ENCODE measurements at regions not wholly inside any gene's neighbourhood (a gene's known extent, or its start where the extent isn't known, plus 50 kb on each side); places are given as distances from the start of the nearest gene placed in this dataset.
"Not testable (repeated sequence)": the region's sequence is repeated elsewhere in the genome, so short reads cannot be mapped to it uniquely, and the experiment has no call there.

DNA sequence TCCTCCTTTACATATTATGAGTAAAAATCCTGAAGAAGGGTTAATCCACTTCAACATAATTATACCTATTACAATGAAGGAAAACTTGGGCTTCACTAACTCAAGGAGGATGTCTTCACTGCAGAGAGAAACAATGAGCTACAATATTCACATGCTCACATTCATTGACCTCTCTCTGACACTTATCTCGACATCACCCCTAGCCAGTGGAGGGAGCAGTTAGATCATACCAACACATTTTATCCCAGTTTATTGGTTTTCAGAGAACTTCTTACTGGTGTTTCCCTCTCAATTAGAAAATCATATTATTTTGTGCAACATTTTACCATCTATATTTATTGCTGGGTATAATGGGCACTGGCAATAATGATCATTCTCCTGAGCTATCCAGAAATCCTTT, 646.5 kb downstream of the TENT5A start:
- no peak for DNase-seq

DNA sequence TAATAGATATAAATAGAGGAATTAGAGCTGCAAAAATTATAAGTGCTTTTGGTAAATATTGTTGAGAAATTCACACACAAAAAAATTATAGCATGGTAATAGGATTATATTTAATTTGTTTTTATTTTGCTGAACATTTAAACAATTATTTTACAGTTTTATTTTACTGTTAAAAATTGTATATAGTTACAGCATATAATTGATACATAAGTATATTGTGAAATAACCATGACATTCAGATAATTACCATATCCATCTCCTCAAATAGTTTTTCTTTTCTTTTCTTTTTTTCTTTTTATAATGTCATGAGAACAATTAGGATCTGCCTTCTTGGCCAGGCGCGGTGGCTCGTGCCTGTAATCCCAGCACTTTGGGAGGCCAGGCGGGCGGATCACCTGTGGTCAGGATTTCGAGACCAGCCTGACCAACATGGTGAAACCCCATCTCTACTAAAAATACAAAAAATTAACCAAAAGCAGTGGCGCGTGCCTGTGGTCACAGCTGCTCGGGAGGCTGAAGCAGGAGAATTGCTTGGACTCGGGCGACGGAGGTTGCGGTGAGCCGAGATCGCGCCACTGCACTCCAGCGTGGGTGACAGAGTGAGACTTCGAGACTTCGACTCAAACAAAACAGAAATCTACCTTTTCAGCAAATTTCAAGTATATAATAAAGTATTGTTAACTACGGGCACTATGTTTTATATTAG, 654.2 kb downstream of the TENT5A start:
- DNase-seq: no peak

DNA sequence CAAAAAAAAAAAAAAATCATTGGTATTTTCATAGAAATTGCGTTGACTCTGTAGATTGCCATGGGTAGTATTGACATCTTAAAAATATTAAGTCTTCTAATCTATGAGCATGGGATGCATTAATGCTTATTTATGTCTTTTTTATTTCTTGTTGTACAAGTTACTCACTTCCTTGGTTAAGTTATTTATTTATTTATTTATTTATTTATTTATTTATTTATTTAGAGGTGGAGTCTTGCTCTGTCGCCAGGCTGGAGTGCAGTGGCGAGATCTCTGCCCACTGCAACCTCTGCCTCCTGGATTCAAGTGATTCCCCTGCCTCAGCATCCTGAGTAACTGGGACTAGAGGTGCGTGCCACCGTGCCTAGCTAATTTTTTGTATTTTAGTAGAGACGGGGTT, 656.0 kb downstream of the TENT5A start:
- not testable (repeated sequence) for DNase-seq

DNA sequence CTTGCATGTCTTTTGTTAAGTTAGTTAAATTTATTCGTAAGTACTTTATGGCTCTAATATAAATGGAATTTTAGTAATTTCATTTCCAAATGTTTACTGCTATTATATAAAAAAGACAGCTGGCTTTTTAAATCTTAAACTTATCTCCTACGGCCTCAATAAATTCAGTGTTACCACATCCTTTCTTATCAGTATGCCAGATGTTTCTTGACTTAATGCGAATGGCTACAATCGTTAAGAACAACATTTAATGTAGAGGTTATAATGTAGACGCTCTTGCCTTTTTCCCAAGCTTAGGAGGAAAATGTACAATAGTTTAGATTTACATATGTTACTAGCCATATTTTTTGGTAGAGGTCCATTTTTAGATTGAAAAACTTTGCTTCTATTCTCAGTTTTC, 659.4 kb downstream of the TENT5A start:
- no peak for DNase-seq

DNA sequence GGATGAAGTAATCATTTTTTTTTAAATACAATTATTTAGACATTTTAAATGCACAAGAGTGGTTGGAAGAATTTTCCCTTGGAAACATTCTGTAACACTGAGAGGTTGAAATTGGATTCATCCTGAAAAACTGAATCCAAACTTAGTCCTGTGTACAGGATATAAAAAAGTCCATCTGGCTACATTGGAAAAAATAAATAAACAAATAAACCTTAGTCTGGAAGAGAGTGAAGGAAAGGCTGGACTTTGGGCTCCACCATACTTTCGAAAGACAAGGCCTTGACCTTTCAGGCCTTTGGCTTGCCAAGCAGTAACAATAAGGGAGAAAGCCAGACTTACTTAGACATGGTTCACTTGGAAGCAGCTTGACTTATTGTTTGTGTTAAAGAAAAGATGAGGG, 664.3 kb downstream of the TENT5A start:
- peak; percentile 24 for DNase-seq

DNA sequence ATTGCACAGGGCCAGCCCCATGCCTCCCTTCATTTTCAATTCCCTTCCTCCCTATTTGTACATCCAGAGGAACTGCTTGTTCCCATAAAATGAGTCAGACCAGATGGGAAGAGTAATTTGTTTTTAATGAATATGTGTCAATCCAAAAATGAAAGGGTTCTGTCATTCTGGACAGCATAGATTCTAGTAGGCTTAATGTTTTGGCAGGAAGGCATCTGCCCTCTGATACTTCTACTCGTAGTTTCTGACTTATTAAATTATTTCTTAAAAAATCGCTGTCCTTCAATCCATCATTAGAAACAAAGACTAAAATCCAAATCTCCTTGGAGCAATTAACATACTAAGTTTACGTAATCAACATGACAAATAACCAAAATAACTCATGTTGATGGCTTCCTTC, 665.5 kb downstream of the TENT5A start:
- DNase-seq: no peak

DNA sequence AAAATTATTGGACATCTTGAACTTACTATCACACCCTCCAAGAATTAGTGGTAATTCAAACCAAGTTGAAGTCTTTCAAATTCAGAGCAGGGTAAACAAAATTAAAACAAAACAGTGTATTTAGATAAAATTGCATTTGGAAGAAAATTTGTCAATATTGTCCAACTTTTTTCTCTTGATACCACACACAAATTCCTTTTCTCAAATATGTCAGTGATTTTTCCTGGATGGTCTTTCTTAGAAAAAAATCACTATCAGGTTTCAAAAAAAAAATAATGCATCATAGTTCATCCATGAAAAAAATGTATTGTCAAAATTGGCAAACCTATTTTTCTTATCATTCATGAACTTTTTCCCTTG, 667.1 kb downstream of the TENT5A start:
- no peak for DNase-seq

DNA sequence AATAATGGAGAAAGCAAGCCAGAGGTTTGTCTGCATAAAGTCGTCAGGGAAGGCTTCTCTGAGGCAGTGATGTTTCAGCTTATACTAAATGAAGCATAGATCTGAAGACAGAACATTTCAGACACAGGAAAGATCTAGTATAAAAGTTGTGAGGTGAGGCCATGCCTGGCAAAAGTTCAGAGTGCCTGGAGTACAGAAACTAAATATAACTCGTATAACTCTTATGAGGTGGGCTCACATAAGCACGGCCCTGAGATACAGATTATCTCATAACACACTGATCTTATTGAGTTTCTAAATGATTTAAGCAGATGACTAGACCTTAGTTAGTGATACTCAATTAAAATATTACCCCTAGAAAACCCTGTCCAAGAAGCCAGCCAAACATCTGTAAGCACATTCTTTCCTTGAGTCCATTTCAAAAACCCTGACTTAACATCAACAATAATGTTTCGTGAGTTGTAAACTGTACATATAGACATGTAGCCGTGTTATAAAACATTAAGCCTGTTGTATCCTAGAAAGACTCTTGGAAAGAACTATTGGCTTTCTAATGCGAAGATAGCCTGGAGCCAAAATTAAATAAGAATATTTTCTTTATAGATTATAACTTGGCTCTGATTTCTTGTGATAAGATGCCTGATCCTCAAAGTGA, 667.6 kb downstream of the TENT5A start:
- DNase-seq: peak; percentile 28

DNA sequence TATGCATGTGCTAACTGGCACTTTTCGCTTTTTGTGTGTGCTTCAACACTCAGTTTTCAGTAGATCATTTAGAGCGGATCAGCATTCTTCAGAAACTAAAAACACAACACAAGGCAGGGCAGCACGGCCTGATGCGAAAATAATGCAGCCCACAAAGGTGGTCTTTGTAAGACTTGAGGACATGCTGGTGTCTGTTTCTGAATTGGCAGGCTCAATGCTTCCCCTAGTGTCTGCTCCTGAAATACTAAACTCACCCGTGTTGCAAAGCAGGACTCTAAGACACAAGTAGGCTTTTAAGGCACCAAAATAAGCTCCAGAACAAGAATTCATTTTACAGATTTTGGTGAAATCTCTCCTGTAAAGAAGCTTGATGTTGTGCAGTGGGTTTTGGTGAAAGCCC, 676.5 kb downstream of the TENT5A start:
- peak; percentile 40 for DNase-seq

DNA sequence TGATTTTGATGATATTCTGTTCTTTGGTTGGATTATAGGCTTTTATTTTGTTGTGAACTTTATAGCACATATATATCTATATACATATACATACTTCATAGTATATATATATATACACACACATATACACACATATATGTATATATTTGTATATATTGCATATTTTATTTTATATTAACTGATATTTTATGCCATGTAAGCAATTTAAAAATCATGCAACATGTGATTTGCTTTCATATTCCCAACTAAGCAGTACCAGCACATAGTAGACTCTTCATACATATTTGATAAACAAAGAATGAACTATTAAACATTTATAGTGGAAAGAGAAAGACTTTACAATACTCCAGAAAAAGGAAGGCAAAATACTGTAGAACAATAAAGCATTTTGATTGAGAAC, 679.2 kb downstream of the TENT5A start:
- no peak for DNase-seq

DNA sequence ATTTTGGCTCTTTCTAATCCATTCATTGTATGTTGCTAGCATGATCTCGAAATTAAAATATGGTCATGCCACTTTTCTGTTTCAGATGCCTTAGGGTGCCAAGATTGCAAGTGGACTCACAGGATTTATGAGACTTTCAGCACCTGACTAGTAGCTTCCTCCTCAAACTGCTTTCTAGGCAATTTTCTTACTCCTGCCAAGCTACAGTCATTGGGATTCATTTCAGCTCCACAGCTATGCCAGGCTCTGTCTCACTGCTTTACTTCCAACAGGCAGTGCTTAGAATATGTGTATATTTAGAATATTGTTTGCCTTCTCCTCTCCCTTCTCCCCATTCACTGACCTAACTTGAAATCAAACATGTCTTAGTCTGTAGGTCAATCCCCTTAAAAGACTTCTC, 681.4 kb downstream of the TENT5A start:
- no peak for DNase-seq

DNA sequence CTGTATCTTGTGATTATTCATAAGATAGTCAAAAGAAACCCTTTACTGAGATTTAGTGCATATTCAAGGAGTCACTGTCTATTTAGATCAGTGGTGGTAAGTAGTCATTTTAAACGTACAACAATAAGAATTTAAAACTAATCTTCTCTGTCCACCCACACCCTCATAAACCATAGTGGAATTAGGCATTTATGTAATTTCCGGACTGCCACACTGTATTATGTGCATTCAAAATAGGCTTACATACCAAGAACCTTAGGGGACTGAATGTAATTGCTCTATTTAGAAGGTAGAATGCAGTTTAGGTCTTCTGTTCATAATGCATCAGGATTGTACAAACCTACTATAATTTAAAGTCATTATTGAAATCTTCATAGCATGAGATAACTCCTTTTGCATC, 685.4 kb downstream of the TENT5A start:
- no peak for DNase-seq

DNA sequence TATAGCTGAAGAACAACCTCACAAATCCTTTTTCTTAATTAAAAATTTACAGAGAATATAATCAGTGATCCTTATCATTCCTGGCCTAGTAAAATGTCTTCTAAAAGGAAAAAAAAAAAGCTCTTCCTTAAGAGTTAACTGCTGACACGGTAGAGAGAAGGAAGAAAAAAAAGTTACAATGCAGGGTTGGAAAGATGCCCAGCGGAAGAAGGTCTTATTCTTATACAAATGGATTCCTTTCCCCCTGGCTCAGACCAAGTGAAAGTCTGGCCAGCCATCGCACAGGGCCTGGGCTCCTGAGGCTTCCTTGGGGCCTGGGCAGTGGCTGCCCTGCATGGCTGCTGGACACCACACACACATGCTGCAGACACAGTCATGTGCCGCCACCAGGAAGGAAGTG, 688.6 kb downstream of the TENT5A start:
- no peak for DNase-seq

DNA sequence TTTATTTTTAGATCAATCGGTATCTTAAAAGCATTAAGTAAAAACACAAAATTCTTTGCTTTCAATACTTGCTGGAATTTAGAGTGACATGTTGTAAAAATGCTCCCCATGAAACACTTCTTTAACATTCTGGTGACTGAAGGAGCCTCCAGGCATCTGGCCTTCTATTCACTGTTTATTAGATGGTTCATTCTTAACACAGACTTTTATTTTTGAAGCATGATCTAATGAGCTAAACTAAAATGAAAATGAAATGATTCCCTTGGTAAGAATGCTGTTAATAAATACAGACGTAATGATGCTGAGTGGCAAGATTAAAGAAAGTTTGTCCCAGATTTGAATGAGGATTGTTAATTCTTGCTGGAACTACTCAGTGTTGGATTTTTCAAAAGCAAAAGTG, 698.4 kb downstream of the TENT5A start:
- no peak for DNase-seq

DNA sequence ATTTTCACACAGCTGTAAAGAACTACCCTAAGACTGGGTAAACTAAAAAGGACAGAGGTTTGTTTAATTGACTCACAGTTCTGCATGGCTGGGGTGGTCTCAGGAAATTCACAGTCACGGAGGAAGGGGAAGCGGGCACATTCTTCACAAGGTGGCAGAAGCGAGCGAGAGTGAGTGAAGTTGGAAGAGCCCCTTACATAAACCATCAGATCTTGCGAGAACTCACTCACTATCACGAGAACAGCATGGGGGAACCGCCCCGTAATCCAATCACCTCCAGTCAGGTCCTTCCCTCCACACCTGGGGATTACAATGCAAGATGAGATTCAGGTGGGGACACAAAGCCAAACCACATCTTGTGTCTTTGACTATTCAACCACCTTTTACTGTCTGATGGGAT, 700.5 kb downstream of the TENT5A start:
- DNase-seq: no peak

DNA sequence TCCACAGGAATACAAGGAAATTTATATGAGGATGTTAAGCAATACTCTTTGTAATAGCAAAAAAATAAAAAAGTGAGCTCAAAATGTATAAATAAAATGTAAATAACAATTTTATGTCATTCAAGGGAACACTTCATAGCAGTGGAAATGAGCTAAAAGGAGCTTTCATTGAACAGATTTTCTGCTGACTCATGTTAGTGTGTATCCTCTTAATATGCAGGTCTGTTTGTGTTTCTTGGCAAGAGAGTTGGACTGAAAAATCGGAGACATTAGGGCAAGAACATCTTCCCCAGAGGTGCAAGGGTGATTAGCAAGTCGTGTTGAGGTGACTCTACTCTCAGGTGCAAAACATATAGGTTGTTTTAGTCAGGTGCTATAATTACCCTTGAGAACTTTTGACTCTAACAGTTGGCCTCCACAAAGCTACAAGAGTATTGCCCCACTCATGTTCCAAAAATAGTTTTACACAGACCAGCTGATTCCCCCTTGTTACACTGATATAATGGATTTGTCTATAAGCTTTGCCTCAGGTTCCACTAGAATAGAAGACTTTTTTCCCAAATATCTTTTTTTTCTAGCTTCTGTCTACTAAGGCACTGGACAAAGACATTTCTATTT, 702.9 kb downstream of the TENT5A start:
- DNase-seq: no peak

DNA sequence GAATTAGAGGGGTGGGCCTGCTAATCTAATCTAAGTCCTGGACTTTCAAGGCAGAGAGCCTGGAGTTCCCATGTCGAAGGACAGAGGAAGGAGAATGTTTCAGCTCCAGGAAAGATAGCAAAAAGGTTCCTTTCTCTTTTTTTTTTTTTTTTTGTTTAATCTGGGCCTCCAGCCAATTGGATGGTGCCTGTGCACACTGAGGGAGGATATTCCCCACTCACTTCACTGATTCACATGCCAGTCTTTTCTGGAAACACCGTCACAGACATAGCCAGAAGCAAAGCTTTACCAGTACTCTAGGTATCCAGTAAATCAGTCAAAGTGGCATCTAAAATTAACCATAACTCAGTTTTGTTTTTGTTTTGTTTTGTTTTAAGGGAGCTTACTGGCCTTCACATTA, 721.1 kb downstream of the TENT5A start:
- peak; percentile 1 for DNase-seq

DNA sequence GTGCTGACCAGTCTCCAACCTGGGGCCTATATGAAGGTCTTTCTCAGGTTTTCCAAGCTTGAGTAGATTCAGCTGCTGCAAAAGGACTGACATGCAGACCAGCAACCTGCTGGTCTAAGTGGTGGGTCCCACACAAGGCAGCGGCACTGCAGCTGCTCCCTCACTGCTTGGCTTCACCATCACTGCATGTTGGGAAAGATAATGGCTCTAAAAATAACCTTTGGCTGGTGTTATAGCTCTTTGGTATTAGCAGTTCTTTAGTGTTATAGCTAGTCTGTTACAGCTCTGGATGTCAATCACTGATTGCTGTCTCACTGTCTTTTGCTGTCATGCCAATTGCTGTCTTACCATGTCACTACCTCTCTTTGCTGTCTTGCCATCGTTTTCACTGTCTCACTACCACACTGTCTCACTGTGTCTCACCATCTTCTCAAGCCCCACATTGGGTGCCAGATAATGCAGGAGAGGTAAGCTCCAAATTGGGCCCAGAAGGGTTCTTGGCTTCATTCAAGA, 726.4 kb downstream of the TENT5A start:
- DNase-seq: no peak

DNA sequence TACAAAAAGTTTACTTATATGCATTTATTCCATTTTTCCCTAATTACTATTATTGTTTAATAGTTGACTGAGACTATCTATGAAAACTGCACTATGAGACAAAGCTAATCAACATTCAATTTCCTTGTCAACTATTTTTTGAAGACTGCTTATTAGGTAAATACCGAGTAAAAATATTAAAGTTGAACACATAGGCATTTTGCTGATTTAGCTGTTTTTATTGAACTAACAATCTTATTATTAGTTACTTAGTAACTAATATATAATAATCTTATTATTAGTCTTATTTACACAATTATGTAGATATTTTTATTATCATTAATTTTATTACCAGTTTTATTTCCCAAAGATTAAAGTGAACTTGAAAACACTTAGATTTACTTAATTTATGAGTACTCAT, 728.8 kb downstream of the TENT5A start:
- no peak for DNase-seq

DNA sequence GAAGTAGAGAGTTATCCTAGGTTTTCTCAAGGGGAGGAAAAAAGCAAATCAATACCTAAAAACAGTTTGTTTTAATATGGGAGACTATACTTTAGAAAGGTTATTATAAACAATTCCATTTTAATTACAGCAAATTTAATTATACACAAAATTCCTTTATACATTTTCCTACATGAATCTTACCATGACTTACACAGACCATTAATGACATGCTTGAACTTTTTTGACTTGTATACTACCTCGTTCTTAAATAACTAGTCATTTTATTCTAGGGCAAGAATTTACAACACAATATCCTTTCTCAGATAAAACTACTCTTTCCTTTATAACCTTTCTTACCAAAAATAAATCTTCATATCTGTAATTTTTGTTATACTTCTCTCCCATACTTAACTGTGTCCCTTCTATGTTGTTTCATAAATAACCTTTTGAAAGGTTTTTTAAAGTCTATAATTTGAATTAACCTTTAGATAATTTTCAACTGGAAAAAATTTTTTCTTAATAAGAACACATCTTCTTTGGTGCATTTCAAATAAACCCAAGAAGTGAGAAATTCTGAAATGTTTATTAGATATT, 729.4 kb downstream of the TENT5A start:
- no peak for DNase-seq

DNA sequence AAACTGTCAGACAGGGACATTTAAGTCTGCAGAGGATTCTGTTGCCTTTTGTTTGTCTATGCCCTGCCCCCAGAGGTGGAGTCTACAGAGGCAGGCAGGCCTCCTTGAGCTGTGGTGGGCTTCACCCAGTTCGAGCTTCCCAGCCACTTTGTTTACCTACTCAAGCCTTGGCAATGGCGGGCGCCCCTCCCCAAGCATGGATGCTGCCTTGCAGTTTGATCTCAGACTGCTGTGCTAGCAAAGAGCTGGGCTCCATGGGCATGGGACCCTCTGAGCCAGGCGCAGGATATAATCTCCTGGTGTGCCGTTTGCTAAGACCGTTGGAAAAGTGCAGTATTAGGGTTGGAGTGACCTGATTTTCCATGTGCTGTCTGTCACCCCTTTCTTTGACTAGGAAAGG, 734.9 kb downstream of the TENT5A start:
- DNase-seq: not testable (repeated sequence)

DNA sequence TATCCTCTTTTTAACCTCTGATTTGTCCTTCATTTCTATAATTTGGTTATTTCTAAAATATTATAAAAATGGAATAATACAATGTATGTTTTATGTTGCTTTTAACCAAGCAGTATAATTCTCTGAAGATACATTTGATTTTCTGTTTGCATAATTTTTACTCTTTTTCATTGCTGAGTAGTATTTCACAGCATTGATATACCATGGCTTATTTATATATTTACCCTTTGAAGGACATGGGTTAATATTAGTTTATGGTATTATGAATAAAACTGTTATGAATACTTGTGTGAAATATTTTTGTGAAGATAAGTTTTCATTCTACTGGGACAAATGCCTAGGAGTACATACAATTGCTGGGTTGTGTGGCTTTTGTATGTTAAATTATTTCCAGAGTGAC, 748.6 kb downstream of the TENT5A start:
- no peak for DNase-seq

DNA sequence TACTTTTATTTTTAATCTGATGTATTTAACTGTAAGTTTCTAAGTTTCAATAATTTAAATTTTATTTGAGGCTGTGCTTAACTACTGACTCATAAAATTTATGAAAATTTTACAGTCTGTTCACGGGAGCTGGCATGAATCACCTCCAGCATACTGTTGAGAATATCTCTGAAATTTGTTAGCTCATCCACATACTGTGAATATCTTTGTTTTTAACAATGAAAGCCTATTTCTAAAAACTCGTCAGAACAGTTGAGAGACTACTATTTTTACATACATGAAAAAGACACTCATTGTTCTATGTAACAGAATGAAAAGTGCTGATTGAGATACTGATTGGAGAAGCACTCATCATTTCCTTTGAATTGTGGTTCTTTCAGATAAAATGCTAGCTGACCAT, 749.3 kb downstream of the TENT5A start:
- no peak for DNase-seq

DNA sequence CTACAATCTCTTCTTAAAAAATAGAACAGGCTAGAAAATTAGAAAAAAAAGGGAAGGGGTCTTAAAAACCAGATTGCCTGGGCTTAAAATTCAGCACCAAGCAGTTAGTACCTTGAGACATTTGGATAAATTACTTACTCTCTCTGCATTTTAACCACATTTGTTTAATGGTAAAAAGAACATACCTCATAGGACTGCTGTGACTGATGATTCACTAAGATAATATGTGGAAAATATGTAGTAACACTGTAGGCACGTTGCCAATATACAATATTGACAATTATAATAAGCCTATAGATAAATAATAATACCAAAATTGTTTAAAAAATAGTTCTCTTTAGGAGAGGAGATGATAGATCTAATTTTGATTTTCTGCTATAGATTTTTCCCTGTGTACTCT, 750.4 kb downstream of the TENT5A start:
- DNase-seq: no peak
